ENCODE measurements at regions not wholly inside any gene's neighbourhood (a gene's known extent, or its start where the extent isn't known, plus 50 kb on each side); places are given as distances from the start of the nearest gene placed in this dataset.

GRCh38 chr10:65270969-65271368 lies 1654.9 kb upstream of the LRRTM3 start:
- no peaks in the 10 kb centered on the region for H3K27me3 ChIP-seq (replicated peaks in 1 of 4; ENCODE audit: control extremely low read depth in 1 of 4, control insufficient read depth in 3 of 4, insufficient read depth in 4 of 4, low read length in 3 of 4)
- H3K4me2 ChIP-seq (replicated peaks; ENCODE audit: low read depth, low read length, poor library complexity, severe bottlenecking): no peak overlapping the region
- ATAC-seq (ENCODE audit: low read depth): no peak
- no peak overlapping the region for H3K27ac ChIP-seq (ENCODE audit: low read length in 2 of 2)
- no peak overlapping the region for H3K4me3 ChIP-seq (ENCODE audit: control extremely low read depth in 1 of 5, extremely low read depth in 1 of 5, insufficient read depth in 1 of 5, low read depth in 2 of 5, low read length in 4 of 5)
- peaks cover 0 to 4% (median 0%) of the 10 kb centered on the region in 3 donors for H3K9me3 ChIP-seq (ENCODE audit: control extremely low read depth in 1 of 3, control insufficient read depth in 2 of 3, insufficient read depth in 1 of 3, low read length in 2 of 3)
- no peak for DNase-seq
- no peaks in the 10 kb centered on the region for H3K79me2 ChIP-seq (ENCODE audit: control insufficient read depth, insufficient read depth, low read length)
- H3K27me3 Mint-ChIP-seq: no peaks in the 10 kb centered on the region
- 95% methylated on average over 8 of the region's 10 CpGs for WGBS (ENCODE audit: insufficient coverage)
- no peak overlapping the region for H2AFZ ChIP-seq (ENCODE audit: insufficient read depth, low read depth, low read length, poor library complexity, severe bottlenecking)
- no peak overlapping the region for H3K4me3 Mint-ChIP-seq
- POLR2A ChIA-PET: no interaction called here
- TF ChIP-seq EZH2 (IDR thresholded peaks at IDR 0.05; ENCODE audit: borderline replicate concordance, insufficient read depth, low read depth, low read length, poor library complexity, severe bottlenecking) (no peak), CTCF (IDR thresholded peaks at IDR 0.05) (no peak)
- no peaks in the 10 kb centered on the region for H3K9me3 Mint-ChIP-seq (ENCODE audit: insufficient read depth)
- H3K36me3 ChIP-seq (replicated peaks in 1 of 2; ENCODE audit: control extremely low read depth in 1 of 2, control insufficient read depth in 1 of 2, extremely low read depth in 1 of 2, insufficient read depth in 2 of 2, low read length in 1 of 2): no peaks in the 10 kb centered on the region
- H3K9ac ChIP-seq (ENCODE audit: low read length): no peak overlapping the region
- intact Hi-C loops (cut with micrococcal nuclease): no loop called here
- no peaks in the 10 kb centered on the region for H3K4me1 Mint-ChIP-seq
- CTCF ChIA-PET: no interaction called here
- no peaks in the 10 kb centered on the region for H4K20me1 ChIP-seq (ENCODE audit: control insufficient read depth, insufficient read depth, low read length, poor library complexity, severe bottlenecking)
- H3K27ac Mint-ChIP-seq: no peak overlapping the region
- no peaks in the 10 kb centered on the region for H3K4me1 ChIP-seq (ENCODE audit: control insufficient read depth in 2 of 2, insufficient read depth in 2 of 2, low read length in 2 of 2)

GRCh38 chr10:65273115-65273514 lies 1652.7 kb upstream of the LRRTM3 start:
- no peak overlapping the region for H3K4me2 ChIP-seq (replicated peaks; ENCODE audit: low read depth, low read length, poor library complexity, severe bottlenecking)
- no peak for TF ChIP-seq EZH2 (IDR thresholded peaks at IDR 0.05; ENCODE audit: borderline replicate concordance, insufficient read depth, low read depth, low read length, poor library complexity, severe bottlenecking)
- TF ChIP-seq CTCF (IDR thresholded peaks at IDR 0.05): no peak
- Mint-ChIP-seq H3K27ac (no peak overlapping the region), H3K4me1 (no peaks in the 10 kb centered on the region), H3K9me3 (ENCODE audit: insufficient read depth) (no peaks in the 10 kb centered on the region), H3K27me3 (no peaks in the 10 kb centered on the region), H3K4me3 (no peak overlapping the region)
- intact Hi-C loops (cut with micrococcal nuclease): no loop called here
- no peaks in the 10 kb centered on the region for H3K9me3 ChIP-seq (ENCODE audit: control extremely low read depth in 1 of 3, control insufficient read depth in 2 of 3, insufficient read depth in 1 of 3, low read length in 2 of 3)
- no peaks in the 10 kb centered on the region for H3K27me3 ChIP-seq (replicated peaks in 1 of 4; ENCODE audit: control extremely low read depth in 1 of 4, control insufficient read depth in 3 of 4, insufficient read depth in 4 of 4, low read length in 3 of 4)
- no peak for DNase-seq
- ChIA-PET CTCF (no interaction called here), POLR2A (no interaction called here)
- ATAC-seq (ENCODE audit: low read depth): no peak
- no peaks in the 10 kb centered on the region for H4K20me1 ChIP-seq (ENCODE audit: control insufficient read depth, insufficient read depth, low read length, poor library complexity, severe bottlenecking)
- no peak overlapping the region for H3K9ac ChIP-seq (ENCODE audit: low read length)
- no peak overlapping the region for H3K4me3 ChIP-seq (ENCODE audit: control extremely low read depth in 1 of 5, extremely low read depth in 1 of 5, insufficient read depth in 1 of 5, low read depth in 2 of 5, low read length in 4 of 5)
- H3K27ac ChIP-seq (ENCODE audit: low read length in 2 of 2): no peak overlapping the region
- H3K36me3 ChIP-seq (replicated peaks in 1 of 2; ENCODE audit: control extremely low read depth in 1 of 2, control insufficient read depth in 1 of 2, extremely low read depth in 1 of 2, insufficient read depth in 2 of 2, low read length in 1 of 2): no peaks in the 10 kb centered on the region
- H2AFZ ChIP-seq (ENCODE audit: insufficient read depth, low read depth, low read length, poor library complexity, severe bottlenecking): no peak overlapping the region
- H3K4me1 ChIP-seq (ENCODE audit: control insufficient read depth in 2 of 2, insufficient read depth in 2 of 2, low read length in 2 of 2): no peaks in the 10 kb centered on the region
- H3K79me2 ChIP-seq (ENCODE audit: control insufficient read depth, insufficient read depth, low read length): no peaks in the 10 kb centered on the region

All from B cell (primary cell).